IMR-90 (cell line): ENCODE measurements at regions not wholly inside any gene's neighbourhood (a gene's known extent, or its start where the extent isn't known, plus 50 kb on each side); places are given as distances from the start of the nearest gene placed in this dataset.

ENCODE experiments used
- ATAC-seq: fragments of 200-7000 bp; cut with Tn5 transposase; 2 replicates; pipeline ENCODE4 v1.9.1; 2020; ENCODE audit warnings: low read depth, mild to moderate bottlenecking, moderate library complexity
- BruUV-seq: library from RNA; stranded (reverse); fragments of 400-500 nt; replicated peaks from 2 replicates; lab custom pipeline; 2021; lab: Mats Ljungman, UMichigan
- CTCF ChIA-PET: fragments of 300-600 bp; formaldehyde crosslinking; extraction: SDS; loops from one replicate; lab custom pipeline; 2021; ENCODE audit warnings: antibody characterized with exemption; lab: Yijun Ruan, JAX
- POLR2A ChIA-PET: fragments of 300-600 bp; sonication (Branson Sonifier 250); formaldehyde crosslinking; loops from one replicate; lab custom pipeline; 2022; ENCODE audit warnings: antibody characterized with exemption; ENCODE audit not compliant: unreplicated experiment; lab: Charles Lee
- DNase-seq: peaks from one replicate; pipeline ENCODE4 v3.0.0; 2013
- H2AFZ ChIP-seq: replicated peaks from 2 replicates; pipeline ENCODE3; 2013; ENCODE audit warnings: low read length, mild to moderate bottlenecking; ENCODE audit not compliant: poor library complexity
- H2AK5ac ChIP-seq: 2 replicates; pipeline ENCODE4 v1.6.1; 2013; ENCODE audit warnings: low read depth, low read length, inconsistent platforms
- H2AK9ac ChIP-seq: replicated peaks from 2 replicates; pipeline ENCODE3; 2013; ENCODE audit warnings: mild to moderate bottlenecking, low read depth, low read length, moderate library complexity; ENCODE audit not compliant: poor library complexity
- H2BK120ac ChIP-seq: 2 replicates; pipeline ENCODE4 v1.6.1; 2013; ENCODE audit warnings: low read depth, low read length, inconsistent platforms
- H2BK15ac ChIP-seq: 3 replicates; pipeline ENCODE4 v1.6.1; 2013; ENCODE audit warnings: low read depth, low read length, inconsistent platforms
- H2BK20ac ChIP-seq: 2 replicates; pipeline ENCODE4 v1.6.1; 2013; ENCODE audit warnings: low read depth, mild to moderate bottlenecking, inconsistent platforms, low read length, moderate library complexity
- H2BK5ac ChIP-seq: 2 replicates; pipeline ENCODE4 v1.6.1; 2013; ENCODE audit warnings: mild to moderate bottlenecking, low read depth, low read length, inconsistent platforms; ENCODE audit not compliant: poor library complexity, severe bottlenecking
- H3K14ac ChIP-seq: replicated peaks from 2 replicates; pipeline ENCODE4 v1.6.1; 2013; ENCODE audit warnings: low read depth, low read length, inconsistent platforms
- H3K18ac ChIP-seq: 2 replicates; pipeline ENCODE4 v1.6.1; 2013; ENCODE audit warnings: low read depth, low read length, control low read depth
- H3K23ac ChIP-seq: 2 replicates; pipeline ENCODE4 v1.6.1; 2013; ENCODE audit warnings: low read depth, low read length, inconsistent platforms
- H3K27ac ChIP-seq: 2 replicates; pipeline ENCODE4 v1.5.1; 2013; ENCODE audit warnings: mild to moderate bottlenecking, control low read depth, low read length; ENCODE audit not compliant: insufficient read depth
- H3K27me3 ChIP-seq: 2 replicates; pipeline ENCODE4 v1.6.1; 2013; ENCODE audit warnings: low read length; ENCODE audit not compliant: control insufficient read depth, insufficient read depth
- H3K36me3 ChIP-seq: 2 replicates; pipeline ENCODE4 v1.6.1; 2013; ENCODE audit warnings: low read length, mixed read lengths; ENCODE audit not compliant: control insufficient read depth, insufficient read depth
- H3K4ac ChIP-seq: 2 replicates; pipeline ENCODE4 v1.6.1; 2013; ENCODE audit warnings: low read depth, low read length, inconsistent platforms
- H3K4me1 ChIP-seq: 2 replicates; pipeline ENCODE4 v1.6.1; 2013; ENCODE audit warnings: low read length, mixed read lengths; ENCODE audit not compliant: control insufficient read depth, insufficient read depth
- H3K4me2 ChIP-seq: 2 replicates; pipeline ENCODE4 v1.6.1; 2013; ENCODE audit warnings: low read depth, mild to moderate bottlenecking, control low read depth, low read length, moderate library complexity
- H3K4me3 ChIP-seq: 2 replicates; pipeline ENCODE4 v1.5.1; 2013; ENCODE audit warnings: low read depth, mild to moderate bottlenecking, control low read depth, low read length, moderate library complexity; ENCODE audit not compliant: insufficient read depth
- H3K56ac ChIP-seq: 2 replicates; pipeline ENCODE4 v1.6.1; 2013; ENCODE audit warnings: low read length, inconsistent platforms; ENCODE audit not compliant: insufficient read depth; ENCODE audit errors: extremely low read depth
- H3K79me1 ChIP-seq, 2 experiments: 2 replicates each; pipeline ENCODE4 v1.6.1; 2013; ENCODE audit warnings: low read length in 2 of 2, inconsistent platforms in 1 of 2, low read depth in 1 of 2
- H3K9ac ChIP-seq: 2 replicates; pipeline ENCODE4 v1.6.1; 2013; ENCODE audit warnings: low read depth, low read length, control low read depth
- H3K9me1 ChIP-seq: 2 replicates; pipeline ENCODE4 v1.6.1; 2013; ENCODE audit warnings: low read length, inconsistent platforms; ENCODE audit not compliant: insufficient read depth
- H3K9me3 ChIP-seq: 2 replicates; pipeline ENCODE4 v1.6.1; 2013; ENCODE audit warnings: low read length; ENCODE audit not compliant: control insufficient read depth, insufficient read depth
- H4K20me1 ChIP-seq: 2 replicates; pipeline ENCODE4 v1.6.1; 2013; ENCODE audit warnings: low read length, inconsistent platforms; ENCODE audit not compliant: insufficient read depth
- H4K5ac ChIP-seq: 2 replicates; pipeline ENCODE4 v1.6.1; 2013; ENCODE audit warnings: mild to moderate bottlenecking, low read depth, low read length, control low read depth
- H4K8ac ChIP-seq, 2 experiments: 2 replicates each; pipeline ENCODE4 v1.6.1; 2013; ENCODE audit warnings: low read depth in 2 of 2, low read length in 2 of 2, control low read depth in 1 of 2, inconsistent platforms in 1 of 2
- H4K91ac ChIP-seq: 2 replicates; pipeline ENCODE4 v1.6.1; 2013; ENCODE audit warnings: low read depth, low read length, inconsistent platforms; ENCODE audit not compliant: insufficient read depth
- BHLHE40 ChIP-seq: fragments of 150-350 bp; IDR thresholded peaks from 2 replicates; pipeline ENCODE4 v1.6.1; 2016; ENCODE audit warnings: mild to moderate bottlenecking, low read depth, low read length
- CEBPB ChIP-seq: IDR thresholded peaks from 2 replicates; pipeline ENCODE4 v1.6.1; 2012; ENCODE audit warnings: low read depth, low read length, improper control_type of control experiment
- CHD1 ChIP-seq: IDR thresholded peaks from 2 replicates; pipeline ENCODE4 v1.6.1; 2012; ENCODE audit warnings: low read depth, low read length, improper control_type of control experiment
- CTCF ChIP-seq: conservative IDR thresholded peaks from 2 replicates; pipeline ENCODE4 v1.5.1; 2012; ENCODE audit warnings: mild to moderate bottlenecking, low read depth, low read length, improper control_type of control experiment
- ELK1 ChIP-seq: fragments of 150-350 bp; IDR thresholded peaks from 2 replicates; pipeline ENCODE4 v1.6.1; 2016; ENCODE audit warnings: low read depth, mild to moderate bottlenecking, low read length, moderate library complexity, borderline replicate concordance
- FOS ChIP-seq: fragments of 150-350 bp; IDR thresholded peaks from 2 replicates; pipeline ENCODE4 v1.6.1; 2016; ENCODE audit warnings: low read depth, low read length
- MAFK ChIP-seq: IDR thresholded peaks from 2 replicates; pipeline ENCODE4 v1.6.1; 2012; ENCODE audit warnings: low read depth, low read length, improper control_type of control experiment
- MAZ ChIP-seq: IDR thresholded peaks from 2 replicates; pipeline ENCODE4 v1.6.1; 2012; ENCODE audit warnings: low read depth, mild to moderate bottlenecking, low read length, improper control_type of control experiment, moderate library complexity, borderline replicate concordance
- MXI1 ChIP-seq: IDR thresholded peaks from 2 replicates; pipeline ENCODE4 v1.6.1; 2012; ENCODE audit warnings: low read depth, mild to moderate bottlenecking, low read length, moderate library complexity, borderline replicate concordance
- NFE2L2 ChIP-seq: fragments of 150-350 bp; IDR thresholded peaks from 2 replicates; pipeline ENCODE4 v1.6.1; 2016; ENCODE audit warnings: low read depth, mild to moderate bottlenecking, low read length
- POLR2A ChIP-seq: IDR thresholded peaks from 2 replicates; pipeline ENCODE4 v1.6.1; 2012; ENCODE audit warnings: mild to moderate bottlenecking, low read depth, low read length
- RAD21 ChIP-seq: IDR thresholded peaks from 2 replicates; pipeline ENCODE4 v1.6.1; 2012; ENCODE audit warnings: low read length, improper control_type of control experiment
- RCOR1 ChIP-seq: IDR thresholded peaks from 2 replicates; pipeline ENCODE4 v1.6.1; 2012; ENCODE audit warnings: mild to moderate bottlenecking, low read length, improper control_type of control experiment; ENCODE audit not compliant: insufficient replicate concordance
- RFX5 ChIP-seq: IDR thresholded peaks from 2 replicates; pipeline ENCODE4 v1.8.0; 2012; ENCODE audit warnings: low read depth, mild to moderate bottlenecking, low read length, moderate library complexity
- SMC3 ChIP-seq: fragments of 150-350 bp; IDR thresholded peaks from 2 replicates; pipeline ENCODE4 v1.6.1; 2016; ENCODE audit warnings: low read depth, mild to moderate bottlenecking, antibody characterized with exemption, low read length, moderate library complexity
- USF2 ChIP-seq: fragments of 150-350 bp; IDR thresholded peaks from 2 replicates; pipeline ENCODE4 v1.6.1; 2017; ENCODE audit warnings: mild to moderate bottlenecking, antibody characterized with exemption, low read length, low read depth
- WGBS, 2 experiments: methylation state at CpG; one replicate each; pipeline versions ENCODE4 v1.1.5 to v1.1.7; 2013; ENCODE audit warnings: missing lambda C conversion rate in 2 of 2; ENCODE audit not compliant: insufficient read length in 1 of 2; ENCODE audit errors: extremely low coverage in 2 of 2; 5-methylcytosine and 5-hydroxymethylcytosine counted together
- dilution Hi-C: fragments of 300-500 bp; cut with HindIII; formaldehyde crosslinking; loops from one replicate; pipeline ENCODE4 v1.14.3; 2018; ENCODE audit warnings: low sequenced_read_pairs; ENCODE audit not compliant: unreplicated experiment
- in situ Hi-C: fragments of 300-500 bp; cut with MboI; formaldehyde crosslinking; loops from 3 replicates; pipeline ENCODE4 v1.14.3; 2019; ENCODE audit warnings: low sequenced_read_pairs, inconsistent platforms, mixed read lengths
- intact Hi-C: fragments of 100-400 bp; cut with micrococcal nuclease; formaldehyde crosslinking; loops from 2 replicates; pipeline ENCODE4 v1.10.0; 2022

GRCh38 chr5:67530609-67531255 lies 334.1 kb upstream of the CD180 start:
- Histone ChIP-seq H2BK20ac (no peak overlapping the region), H4K5ac (no peak overlapping the region), H3K4ac (no peak overlapping the region), H2AFZ (no peak overlapping the region), H3K4me1 (no peaks in the 10 kb centered on the region), H3K56ac (no peak overlapping the region), H2AK9ac (no peak overlapping the region), H3K27me3 (no peaks in the 10 kb centered on the region), H2BK5ac (no peak overlapping the region), H3K36me3 (no peaks in the 10 kb centered on the region), H3K23ac (no peak overlapping the region), H3K9ac (no peak overlapping the region), H3K14ac (no peak overlapping the region), H3K79me1 (no peaks in the 10 kb centered on the region), H2BK15ac (no peak overlapping the region), H4K20me1 (no peaks in the 10 kb centered on the region), H3K18ac (no peak overlapping the region), H4K8ac (no peak overlapping the region), H4K91ac (no peak overlapping the region), H3K9me1 (no peaks in the 10 kb centered on the region), H2BK120ac (no peak overlapping the region), H2AK5ac (no peak overlapping the region), H3K4me2 (no peak overlapping the region), H3K27ac (no peak overlapping the region), H3K4me3 (no peak overlapping the region), H3K9me3 (no peaks in the 10 kb centered on the region)
- ATAC-seq (no peak), DNase-seq (no peak)
- ChIA-PET CTCF (interaction anchor here (0.5 kb wide), 1 partner anchor 99 kb away, joined by 3 read pairs; no protein-coding TSS in a partner anchor), POLR2A (no interaction called here)
- BruUV-seq, result no TSS peak
- in situ Hi-C loops (no loop called here), dilution Hi-C loops (no loop called here), intact Hi-C loops (loop anchor here (10.0 kb wide), 1 partner anchor 724 kb away; no protein-coding TSS in a partner anchor)
- no CpG with 5 or more reads among the region's 6 CpGs for WGBS, 2 experiments
- TF ChIP-seq FOS (no peak), POLR2A (no peak), RAD21 (no peak), CHD1 (no peak), RFX5 (no peak), SMC3 (no peak), MAZ (no peak), CEBPB (no peak), BHLHE40 (no peak), MAFK (no peak), ELK1 (no peak), MXI1 (no peak), CTCF (no peak), NFE2L2 (no peak), RCOR1 (no peak), USF2 (no peak)
